ENCODE measurements at regions not wholly inside any gene's neighbourhood (a gene's known extent, or its start where the extent isn't known, plus 50 kb on each side); places are given as distances from the start of the nearest gene placed in this dataset.

GRCh38 chr2:67462738-67463496 lies 65.8 kb downstream of the ETAA1 start:
- DNase-seq (ENCODE audit: low spot score) = no peak
- no peak for TF ChIP-seq CTCF (IDR thresholded peaks at IDR 0.05; ENCODE audit: extremely low read depth, insufficient read depth, missing control alignments)
- in situ Hi-C loops (cut with MboI; ENCODE audit: low pct_unique_long_range_greater_than_20kb, low sequenced_read_pairs, unreplicated experiment) = no loop called here

GRCh38 chr2:67463810-67464209 lies 66.7 kb downstream of the ETAA1 start:
- DNase-seq (ENCODE audit: low spot score) = no peak
- in situ Hi-C loops (cut with MboI; ENCODE audit: low pct_unique_long_range_greater_than_20kb, low sequenced_read_pairs, unreplicated experiment) = no loop called here
- TF ChIP-seq CTCF (IDR thresholded peaks at IDR 0.05; ENCODE audit: extremely low read depth, insufficient read depth, missing control alignments) = no peak

GRCh38 chr2:67465623-67466022 lies 68.5 kb downstream of the ETAA1 start:
- in situ Hi-C loops (cut with MboI; ENCODE audit: low pct_unique_long_range_greater_than_20kb, low sequenced_read_pairs, unreplicated experiment) = no loop called here
- TF ChIP-seq CTCF (IDR thresholded peaks at IDR 0.05; ENCODE audit: extremely low read depth, insufficient read depth, missing control alignments) = no peak
- no peak for DNase-seq (ENCODE audit: low spot score)

GRCh38 chr2:67466734-67467133 lies 69.6 kb downstream of the ETAA1 start:
- no peak for DNase-seq (ENCODE audit: low spot score)
- in situ Hi-C loops (cut with MboI; ENCODE audit: low pct_unique_long_range_greater_than_20kb, low sequenced_read_pairs, unreplicated experiment) = no loop called here
- TF ChIP-seq CTCF (IDR thresholded peaks at IDR 0.05; ENCODE audit: extremely low read depth, insufficient read depth, missing control alignments) = no peak

- DNase-seq (ENCODE audit: low spot score) = no peak
- in situ Hi-C loops (cut with MboI; ENCODE audit: low pct_unique_long_range_greater_than_20kb, low sequenced_read_pairs, unreplicated experiment) = no loop called here
- no peak for TF ChIP-seq CTCF (IDR thresholded peaks at IDR 0.05; ENCODE audit: extremely low read depth, insufficient read depth, missing control alignments)
These were observed 74.5 kb downstream of the ETAA1 start for GRCh38 chr2:67471681-67472080.

- TF ChIP-seq CTCF (IDR thresholded peaks at IDR 0.05; ENCODE audit: extremely low read depth, insufficient read depth, missing control alignments) = peak; percentile 37
- DNase-seq (ENCODE audit: low spot score) = peak; percentile 6
- in situ Hi-C loops (cut with MboI; ENCODE audit: low pct_unique_long_range_greater_than_20kb, low sequenced_read_pairs, unreplicated experiment) = no loop called here
These were observed 80.0 kb downstream of the ETAA1 start for GRCh38 chr2:67476809-67477790.
